ENCODE measurements at regions not wholly inside any gene's neighbourhood (a gene's known extent, or its start where the extent isn't known, plus 50 kb on each side); places are given as distances from the start of the nearest gene placed in this dataset.

- no peak for TF ChIP-seq CTCF (IDR thresholded peaks at IDR 0.05; ENCODE audit: low read depth, low read length, poor library complexity, severe bottlenecking)
- no peak for TF ChIP-seq EZH2phosphoT487 (IDR thresholded peaks at IDR 0.05; ENCODE audit: borderline replicate concordance, low read length)
Observed at GRCh38 chr7:80047032-80047431, 87.6 kb upstream of the GNAI1 start.
